ENCODE measurements at regions not wholly inside any gene's neighbourhood (a gene's known extent, or its start where the extent isn't known, plus 50 kb on each side); places are given as distances from the start of the nearest gene placed in this dataset.
"Not testable (repeated sequence)": the region's sequence is repeated elsewhere in the genome, so short reads cannot be mapped to it uniquely, and the experiment has no call there.

DNA sequence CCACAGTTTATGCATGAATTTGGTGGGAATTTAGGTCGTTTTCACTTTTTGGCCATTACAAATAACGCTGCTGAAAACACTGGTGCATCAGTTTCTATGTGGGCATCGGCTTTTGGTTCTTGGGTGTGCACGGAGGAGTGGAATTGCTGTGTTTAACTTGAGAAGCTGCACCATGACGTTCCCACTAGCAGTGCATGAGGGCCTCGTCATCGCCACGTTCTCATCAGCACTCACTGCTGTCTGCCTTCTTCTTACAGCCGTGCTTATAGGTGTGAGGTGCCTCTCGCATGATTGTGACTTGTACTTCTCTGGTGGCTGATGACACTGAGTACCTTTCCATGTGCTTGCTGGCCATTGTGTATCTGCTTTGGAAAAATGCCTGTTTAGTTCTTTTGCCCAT is 204.4 kb downstream of the BANP start:
- TF ChIP-seq, protein P1, sequence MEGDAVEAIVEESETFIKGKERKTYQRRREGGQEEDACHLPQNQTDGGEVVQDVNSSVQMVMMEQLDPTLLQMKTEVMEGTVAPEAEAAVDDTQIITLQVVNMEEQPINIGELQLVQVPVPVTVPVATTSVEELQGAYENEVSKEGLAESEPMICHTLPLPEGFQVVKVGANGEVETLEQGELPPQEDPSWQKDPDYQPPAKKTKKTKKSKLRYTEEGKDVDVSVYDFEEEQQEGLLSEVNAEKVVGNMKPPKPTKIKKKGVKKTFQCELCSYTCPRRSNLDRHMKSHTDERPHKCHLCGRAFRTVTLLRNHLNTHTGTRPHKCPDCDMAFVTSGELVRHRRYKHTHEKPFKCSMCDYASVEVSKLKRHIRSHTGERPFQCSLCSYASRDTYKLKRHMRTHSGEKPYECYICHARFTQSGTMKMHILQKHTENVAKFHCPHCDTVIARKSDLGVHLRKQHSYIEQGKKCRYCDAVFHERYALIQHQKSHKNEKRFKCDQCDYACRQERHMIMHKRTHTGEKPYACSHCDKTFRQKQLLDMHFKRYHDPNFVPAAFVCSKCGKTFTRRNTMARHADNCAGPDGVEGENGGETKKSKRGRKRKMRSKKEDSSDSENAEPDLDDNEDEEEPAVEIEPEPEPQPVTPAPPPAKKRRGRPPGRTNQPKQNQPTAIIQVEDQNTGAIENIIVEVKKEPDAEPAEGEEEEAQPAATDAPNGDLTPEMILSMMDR (IDR thresholded peaks at IDR 0.05; ENCODE audit: control extremely low read depth in 1 of 3, insufficient read depth in 1 of 3, low read depth in 1 of 3, low read length in 3 of 3): not testable (repeated sequence)
- TF ChIP-seq CBX5 (IDR thresholded peaks at IDR 0.05; ENCODE audit: low read depth, low read length); EZH2 (IDR thresholded peaks at IDR 0.05; ENCODE audit: low read depth, low read length, severe bottlenecking); KDM4A (IDR thresholded peaks at IDR 0.05; ENCODE audit: low read depth, low read length, severe bottlenecking); SIRT6 (IDR thresholded peaks at IDR 0.05; ENCODE audit: low read length); TBP (IDR thresholded peaks at IDR 0.05; ENCODE audit: low read depth, low read length): not testable (repeated sequence)

All from H1 (cell line).